Activated CD4-positive, alpha-beta memory T cell treated with anti-CD3 and anti-CD28 coated beads, Interleukin-2, amount 10 ng/mL, durations not matched to agents 7 days and 5 days (primary cell): ENCODE measurements at regions not wholly inside any gene's neighbourhood (a gene's known extent, or its start where the extent isn't known, plus 50 kb on each side); places are given as distances from the start of the nearest gene placed in this dataset.

Source experiments
- CTCF ChIA-PET: fragments of 350-600 bp; sonication (Branson Sonifier 250); formaldehyde crosslinking; loops from one replicate; lab custom pipeline; 2021; ENCODE audit warnings: antibody characterized with exemption, inconsistent platforms; lab: Charles Lee
- POLR2A ChIA-PET: fragments of 350-600 bp; sonication (Branson Sonifier 250); formaldehyde crosslinking; loops from one replicate; lab custom pipeline; 2021; ENCODE audit warnings: antibody characterized with exemption; lab: Charles Lee
- DNase-seq: peaks from one replicate; pipeline ENCODE4 v3.0.0-alpha.2; 2020
- H3K27ac Mint-ChIP-seq: one replicate; pipeline ENCODE4 v1.8.0; 2021; ENCODE audit warnings: mild to moderate bottlenecking, mixed read lengths
- H3K27me3 Mint-ChIP-seq: one replicate; pipeline ENCODE4 v1.8.0; 2021; ENCODE audit warnings: mixed read lengths
- H3K36me3 Mint-ChIP-seq: one replicate; pipeline ENCODE4 v1.8.0; 2021; ENCODE audit warnings: low read depth, mixed read lengths
- H3K4me1 Mint-ChIP-seq: one replicate; pipeline ENCODE4 v1.8.0; 2021; ENCODE audit warnings: mixed read lengths
- H3K4me3 Mint-ChIP-seq: one replicate; pipeline ENCODE4 v1.8.0; 2021; ENCODE audit warnings: mild to moderate bottlenecking, mixed read lengths
- H3K9me3 Mint-ChIP-seq: one replicate; pipeline ENCODE4 v1.8.0; 2021; ENCODE audit warnings: mixed read lengths

DNA sequence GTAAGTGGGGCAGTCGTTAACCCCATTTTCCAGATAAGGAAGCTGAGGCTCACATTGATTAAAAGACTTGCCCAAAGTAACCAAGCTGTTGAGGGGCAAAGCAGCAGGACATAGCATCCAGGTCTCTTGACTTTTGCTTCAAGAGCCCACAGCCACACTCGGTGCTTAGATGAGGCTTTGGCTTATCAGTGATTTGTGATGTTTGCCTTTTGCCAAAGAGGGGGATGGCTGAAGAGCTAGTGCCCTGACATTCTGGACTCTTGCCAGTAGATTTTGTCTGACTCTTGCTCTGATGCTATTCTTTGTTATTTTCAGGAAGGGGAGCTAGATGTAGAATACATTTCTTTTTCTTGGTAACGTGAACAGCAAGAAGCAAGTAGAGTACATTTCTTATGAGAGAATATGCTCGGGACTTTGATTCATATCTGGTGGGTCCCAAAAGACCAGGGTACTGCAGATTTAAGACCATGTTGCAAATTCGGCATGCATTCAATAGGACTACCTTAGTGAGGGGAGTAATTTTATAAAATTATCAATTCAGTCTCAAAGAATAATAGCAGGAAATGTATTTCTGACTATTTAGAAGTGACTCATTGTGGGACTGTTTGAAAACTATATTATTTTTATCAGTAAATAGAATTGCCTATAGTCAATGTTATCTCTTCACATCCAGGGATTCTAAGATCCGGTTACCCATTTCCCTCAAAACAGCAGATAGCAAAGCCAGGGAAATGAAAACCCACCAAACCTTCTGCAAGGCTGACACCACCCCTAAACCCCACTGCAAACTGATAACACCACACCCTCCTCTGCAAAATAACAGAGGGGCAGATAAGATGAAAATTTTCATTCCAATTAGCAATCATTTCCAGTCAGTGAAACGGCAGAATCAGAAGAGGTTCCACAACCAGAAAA is 180.0 kb upstream of the BMPER start:
- no peak overlapping the region for H3K27ac Mint-ChIP-seq
- no peaks in the 10 kb centered on the region for H3K36me3 Mint-ChIP-seq
- peaks cover under 1% of the 10 kb centered on the region for H3K9me3 Mint-ChIP-seq
- POLR2A ChIA-PET, result no interaction called here
- no peak for DNase-seq
- CTCF ChIA-PET, result no interaction called here
- no peak overlapping the region for H3K4me3 Mint-ChIP-seq
- no peaks in the 10 kb centered on the region for H3K4me1 Mint-ChIP-seq
- H3K27me3 Mint-ChIP-seq, result no peaks in the 10 kb centered on the region

DNA sequence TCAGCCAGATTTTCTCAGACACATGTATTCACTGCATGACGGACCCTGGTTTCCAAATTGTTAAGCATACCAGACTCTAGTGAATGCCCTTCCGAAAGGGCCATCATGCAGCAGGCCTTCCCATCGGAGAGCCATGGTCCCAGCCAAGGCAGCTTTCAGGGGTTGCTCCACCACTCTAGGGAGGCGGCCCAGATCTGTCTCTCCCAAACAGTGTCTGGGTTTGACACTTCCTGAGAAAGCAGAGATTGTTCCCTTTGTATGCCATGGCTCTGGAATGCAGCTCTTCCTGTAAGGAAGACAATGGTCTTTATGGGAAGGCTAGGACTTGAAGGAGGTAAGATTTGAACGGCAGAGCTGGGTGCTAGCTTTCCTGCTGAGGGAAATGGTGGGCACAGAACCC is 178.8 kb upstream of the BMPER start:
- no peak overlapping the region for H3K4me3 Mint-ChIP-seq
- H3K27me3 Mint-ChIP-seq, result no peaks in the 10 kb centered on the region
- no peak overlapping the region for H3K27ac Mint-ChIP-seq
- no peaks in the 10 kb centered on the region for H3K9me3 Mint-ChIP-seq
- H3K4me1 Mint-ChIP-seq, result no peaks in the 10 kb centered on the region
- ChIA-PET POLR2A (no interaction called here), CTCF (no interaction called here)
- H3K36me3 Mint-ChIP-seq, result no peaks in the 10 kb centered on the region
- DNase-seq, result no peak

DNA sequence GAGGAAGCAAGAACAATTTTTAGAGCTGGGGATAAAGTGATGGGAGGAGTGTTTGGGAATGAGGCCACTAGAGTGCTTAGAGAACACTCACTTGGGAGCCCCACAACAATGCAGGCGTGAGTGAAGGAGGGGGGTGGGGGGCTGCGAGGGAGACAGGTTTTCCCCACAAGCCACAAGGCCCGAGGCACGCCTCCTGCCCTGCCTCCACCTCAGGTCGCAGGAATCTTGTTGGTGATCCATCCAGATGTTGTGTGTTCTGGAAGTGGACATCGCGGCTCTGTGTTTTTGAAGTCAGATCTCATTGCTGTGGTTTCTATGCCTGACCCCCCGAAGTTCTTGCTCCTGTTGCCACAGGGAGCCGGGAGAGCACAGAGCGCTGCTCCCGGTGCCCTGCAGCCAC is 178.0 kb upstream of the BMPER start:
- DNase-seq, result no peak
- Mint-ChIP-seq H3K27me3 (no peaks in the 10 kb centered on the region), H3K27ac (no peak overlapping the region), H3K36me3 (no peaks in the 10 kb centered on the region), H3K4me3 (no peak overlapping the region), H3K9me3 (no peaks in the 10 kb centered on the region), H3K4me1 (no peaks in the 10 kb centered on the region)
- ChIA-PET CTCF (no interaction called here), POLR2A (no interaction called here)

DNA sequence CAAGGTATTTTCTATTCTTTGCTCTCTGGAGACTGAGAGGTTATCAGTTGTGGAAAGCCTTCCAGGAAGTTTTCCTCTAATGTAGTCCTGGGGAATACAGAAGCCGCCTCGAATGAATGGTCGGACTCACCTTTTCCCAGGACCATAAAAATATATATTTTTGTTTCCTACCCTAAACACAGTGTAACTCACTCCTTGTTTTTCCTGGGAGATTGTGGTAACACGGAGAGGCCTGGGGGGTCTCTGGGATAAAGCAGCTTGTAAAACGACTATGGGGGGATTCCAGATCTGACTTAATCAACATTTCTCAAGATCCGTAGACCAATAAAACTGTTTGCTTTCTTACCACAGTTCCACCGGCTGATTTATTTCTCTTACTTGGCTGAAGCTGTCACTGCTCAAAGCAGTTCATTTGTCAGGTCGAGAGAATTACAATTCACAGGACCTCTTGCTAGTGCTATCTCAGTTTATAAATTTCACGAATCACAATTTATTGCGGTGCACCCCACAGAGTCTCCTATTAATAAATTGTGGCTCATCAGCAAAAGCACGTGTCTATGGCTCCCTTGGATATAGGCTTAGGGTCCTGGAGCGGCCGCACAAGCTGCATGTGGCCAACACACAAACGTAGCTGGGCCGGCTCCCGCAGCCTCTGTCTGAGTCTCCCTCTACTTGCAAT is 176.3 kb upstream of the BMPER start:
- no peak for DNase-seq
- ChIA-PET CTCF (no interaction called here), POLR2A (no interaction called here)
- Mint-ChIP-seq H3K4me1 (no peaks in the 10 kb centered on the region), H3K27ac (no peak overlapping the region), H3K27me3 (no peaks in the 10 kb centered on the region), H3K4me3 (no peak overlapping the region), H3K36me3 (no peaks in the 10 kb centered on the region), H3K9me3 (no peaks in the 10 kb centered on the region)

DNA sequence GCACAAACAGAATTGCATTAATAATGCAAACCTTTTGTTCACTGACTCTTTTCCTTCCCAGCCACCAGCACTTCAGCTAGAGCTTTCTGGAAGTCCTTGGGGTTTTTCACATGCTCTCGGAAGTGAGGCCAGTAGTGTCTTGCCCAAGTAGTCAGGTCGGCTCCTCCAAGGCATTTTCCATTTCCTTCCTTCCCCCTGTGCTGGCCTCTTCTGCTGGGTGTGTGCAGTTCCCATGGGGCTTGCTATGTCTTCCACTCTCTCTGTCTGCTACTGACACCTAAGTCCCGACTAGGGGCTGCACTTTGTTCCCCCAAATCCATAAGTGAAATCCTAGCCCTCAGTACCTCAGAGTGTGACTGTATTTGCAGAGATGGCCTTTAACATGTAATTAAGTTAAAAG is 175.6 kb upstream of the BMPER start:
- DNase-seq, result no peak
- ChIA-PET CTCF (no interaction called here), POLR2A (no interaction called here)
- Mint-ChIP-seq H3K27ac (no peak overlapping the region), H3K4me3 (no peak overlapping the region), H3K36me3 (no peaks in the 10 kb centered on the region), H3K27me3 (no peaks in the 10 kb centered on the region), H3K4me1 (no peaks in the 10 kb centered on the region), H3K9me3 (no peaks in the 10 kb centered on the region)

DNA sequence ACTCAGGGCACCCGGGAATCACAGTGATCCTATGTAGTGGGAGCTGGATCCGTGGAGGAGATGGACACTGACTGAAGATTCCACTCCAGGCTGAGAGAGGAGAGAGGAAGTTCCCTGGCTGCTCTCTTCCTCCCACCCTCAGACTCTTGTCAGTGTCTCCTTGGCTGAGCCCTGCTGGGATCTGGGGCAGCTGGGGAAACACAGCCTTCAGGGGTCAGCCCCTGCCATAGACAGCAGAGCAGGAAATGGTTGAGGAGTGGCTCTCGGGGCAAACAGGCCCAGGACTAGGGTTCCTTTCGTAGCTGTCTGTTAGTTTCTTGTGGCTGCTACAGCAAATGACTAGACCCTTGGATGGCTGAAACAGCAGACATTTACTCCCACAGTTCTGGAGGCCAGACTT is 174.4 kb upstream of the BMPER start:
- Mint-ChIP-seq H3K4me3 (no peak overlapping the region), H3K36me3 (no peaks in the 10 kb centered on the region)
- CTCF ChIA-PET, result no interaction called here

DNA sequence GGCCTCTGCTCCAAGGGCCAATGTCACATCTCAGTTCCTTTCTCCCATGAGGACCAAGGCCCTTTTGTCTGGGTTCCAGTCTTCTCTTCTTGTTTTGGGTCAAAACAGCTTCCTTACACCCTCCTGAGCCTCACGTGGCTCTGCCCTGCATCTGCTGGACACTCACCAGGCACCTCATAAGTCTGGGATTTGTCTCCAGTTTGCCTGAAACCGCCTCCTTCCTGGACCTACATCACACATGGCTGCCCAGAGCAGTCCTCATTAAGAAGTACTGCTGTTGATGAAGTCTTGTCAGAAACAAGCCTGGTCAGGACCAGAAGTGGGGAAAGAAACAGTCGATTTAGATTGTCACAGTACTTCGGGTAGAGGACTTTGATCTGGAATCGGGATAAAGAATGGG is 173.4 kb upstream of the BMPER start:
- CTCF ChIA-PET, result no interaction called here
- DNase-seq, result no peak
- Mint-ChIP-seq H3K27me3 (no peaks in the 10 kb centered on the region), H3K4me1 (no peaks in the 10 kb centered on the region), H3K27ac (no peak overlapping the region), H3K36me3 (no peaks in the 10 kb centered on the region), H3K9me3 (no peaks in the 10 kb centered on the region), H3K4me3 (no peak overlapping the region)
- POLR2A ChIA-PET, result no interaction called here

More for the DNA sequence above, 174.4 kb upstream of the BMPER start:
- Mint-ChIP-seq H3K9me3 (no peaks in the 10 kb centered on the region), H3K4me1 (no peaks in the 10 kb centered on the region), H3K27ac (no peak overlapping the region), H3K27me3 (no peaks in the 10 kb centered on the region)
- POLR2A ChIA-PET, result no interaction called here
- DNase-seq, result no peak

DNA sequence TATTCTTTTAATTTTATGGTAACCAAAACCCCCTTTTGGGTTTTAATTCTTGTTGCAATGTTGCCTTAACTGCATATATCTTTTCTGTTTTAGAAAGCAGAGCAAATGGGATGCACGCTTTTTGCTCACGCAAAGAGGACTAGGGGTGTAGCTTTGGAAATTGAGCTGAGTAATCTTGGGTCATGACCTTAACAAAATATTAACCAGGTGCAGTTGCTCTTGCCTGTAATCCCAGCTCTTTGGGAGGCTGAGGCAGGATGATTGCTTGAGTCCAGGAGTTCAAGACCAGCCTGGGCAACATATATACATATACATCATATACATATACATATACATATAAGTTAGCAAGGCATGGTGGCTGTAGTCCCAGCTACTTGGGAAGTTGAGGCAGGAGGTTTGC is 172.9 kb upstream of the BMPER start:
- H3K36me3 Mint-ChIP-seq, result no peaks in the 10 kb centered on the region
- no peak overlapping the region for H3K27ac Mint-ChIP-seq
- no peaks in the 10 kb centered on the region for H3K9me3 Mint-ChIP-seq
- no peak for DNase-seq
- no peaks in the 10 kb centered on the region for H3K27me3 Mint-ChIP-seq
- no peak overlapping the region for H3K4me3 Mint-ChIP-seq
- H3K4me1 Mint-ChIP-seq, result no peaks in the 10 kb centered on the region
- ChIA-PET CTCF (no interaction called here), POLR2A (no interaction called here)

DNA sequence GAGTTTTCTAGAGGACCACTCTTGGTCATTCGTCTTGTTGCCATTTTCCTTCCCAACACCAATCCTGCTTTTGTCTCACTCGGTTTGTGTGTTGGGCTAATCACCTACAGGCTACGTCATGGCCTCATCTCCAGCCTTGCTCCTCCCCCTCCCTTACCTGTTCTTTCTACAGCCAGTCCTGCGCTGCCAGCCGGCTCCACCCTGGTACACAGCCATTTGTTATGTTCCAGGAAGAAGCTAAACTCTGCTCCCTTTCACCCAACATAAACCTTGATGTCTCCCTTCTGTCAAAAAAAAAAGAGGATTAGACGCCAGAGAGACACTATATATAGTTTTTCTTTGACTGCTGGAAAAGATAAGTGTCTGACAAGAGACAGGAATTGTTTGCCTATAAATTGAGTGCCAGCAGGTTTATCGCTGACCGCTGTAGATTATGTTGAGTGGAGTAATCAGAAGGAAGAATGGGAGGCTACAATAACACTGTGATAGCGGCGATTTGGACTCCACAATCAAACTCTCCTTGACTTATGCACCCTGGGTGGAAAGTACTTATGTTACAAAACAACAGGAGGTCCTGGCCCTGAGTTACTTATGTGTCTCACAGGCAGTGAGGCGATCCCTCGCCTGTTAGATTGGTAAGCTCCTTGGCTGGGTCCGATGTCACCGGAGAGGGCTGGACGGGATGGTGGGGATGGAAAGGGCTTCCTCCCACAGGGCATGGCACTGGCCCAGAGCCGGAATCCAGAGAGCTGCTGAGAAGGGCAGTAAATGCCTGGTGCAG is 171.3 kb upstream of the BMPER start:
- H3K36me3 Mint-ChIP-seq, result no peaks in the 10 kb centered on the region
- H3K27ac Mint-ChIP-seq, result no peak overlapping the region
- H3K27me3 Mint-ChIP-seq, result no peaks in the 10 kb centered on the region
- H3K4me3 Mint-ChIP-seq, result no peak overlapping the region
- ChIA-PET CTCF (no interaction called here), POLR2A (no interaction called here)
- DNase-seq, result no peak
- H3K4me1 Mint-ChIP-seq, result no peaks in the 10 kb centered on the region
- no peaks in the 10 kb centered on the region for H3K9me3 Mint-ChIP-seq

DNA sequence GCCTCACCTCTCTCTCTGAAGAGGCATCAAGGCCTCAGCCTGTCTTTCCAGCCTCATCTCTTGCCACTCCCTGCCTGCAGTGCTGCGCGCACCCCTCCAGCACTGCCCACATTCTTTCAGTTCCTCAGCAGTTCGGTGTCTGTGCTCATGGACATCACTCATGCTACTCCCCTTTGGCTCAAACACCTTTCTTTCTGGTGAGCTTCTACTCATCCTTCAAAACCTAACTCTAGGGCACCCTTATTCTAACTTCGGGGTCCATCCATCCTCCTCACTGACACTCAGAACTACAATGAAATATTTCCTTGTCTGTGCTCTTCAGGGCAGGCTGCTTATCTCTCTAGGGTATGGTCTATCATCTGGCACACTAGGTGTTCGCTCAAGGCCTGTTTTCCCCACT is 169.9 kb upstream of the BMPER start:
- H3K36me3 Mint-ChIP-seq, result no peaks in the 10 kb centered on the region
- H3K27ac Mint-ChIP-seq, result no peak overlapping the region
- H3K4me3 Mint-ChIP-seq, result no peak overlapping the region
- DNase-seq, result no peak
- H3K4me1 Mint-ChIP-seq, result no peaks in the 10 kb centered on the region
- POLR2A ChIA-PET, result no interaction called here
- H3K27me3 Mint-ChIP-seq, result no peaks in the 10 kb centered on the region
- CTCF ChIA-PET, result no interaction called here
- no peaks in the 10 kb centered on the region for H3K9me3 Mint-ChIP-seq

DNA sequence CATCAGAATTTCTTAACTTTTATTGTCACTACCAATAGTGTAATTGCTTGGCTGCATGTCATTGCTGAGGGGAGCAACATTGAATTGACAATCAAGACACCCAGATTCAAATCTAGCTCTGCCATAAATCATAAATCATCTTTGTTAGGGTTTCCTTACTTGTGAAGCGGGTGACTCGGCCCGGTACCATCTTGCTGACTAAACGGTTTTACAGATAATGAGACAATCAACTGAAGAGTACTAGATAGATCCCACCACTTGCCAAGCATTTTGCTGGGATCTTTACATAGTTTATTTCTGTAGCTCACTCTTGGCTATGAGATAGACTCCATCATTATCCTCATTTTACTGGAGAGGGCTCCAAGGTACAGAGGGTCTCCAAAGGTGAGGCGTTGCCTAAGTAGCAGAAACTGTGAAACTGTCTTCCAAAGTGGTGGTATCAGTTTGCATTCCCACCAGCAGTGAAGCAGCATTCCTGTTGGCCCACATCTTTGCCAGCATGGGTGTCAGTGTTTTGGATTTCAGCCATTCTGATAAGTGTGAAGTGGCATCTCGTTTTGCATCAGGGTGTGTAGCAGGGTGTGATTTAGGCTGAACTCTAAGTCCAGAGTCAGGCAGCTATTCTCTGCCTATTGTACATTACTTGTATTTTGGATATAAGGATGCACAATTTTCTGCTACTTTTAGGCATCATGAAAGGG is 168.7 kb upstream of the BMPER start:
- no peaks in the 10 kb centered on the region for H3K4me1 Mint-ChIP-seq
- H3K9me3 Mint-ChIP-seq, result no peaks in the 10 kb centered on the region
- H3K36me3 Mint-ChIP-seq, result no peaks in the 10 kb centered on the region
- H3K27me3 Mint-ChIP-seq, result no peaks in the 10 kb centered on the region
- no peak overlapping the region for H3K4me3 Mint-ChIP-seq
- no peak for DNase-seq
- CTCF ChIA-PET, result no interaction called here
- POLR2A ChIA-PET, result no interaction called here
- no peak overlapping the region for H3K27ac Mint-ChIP-seq

DNA sequence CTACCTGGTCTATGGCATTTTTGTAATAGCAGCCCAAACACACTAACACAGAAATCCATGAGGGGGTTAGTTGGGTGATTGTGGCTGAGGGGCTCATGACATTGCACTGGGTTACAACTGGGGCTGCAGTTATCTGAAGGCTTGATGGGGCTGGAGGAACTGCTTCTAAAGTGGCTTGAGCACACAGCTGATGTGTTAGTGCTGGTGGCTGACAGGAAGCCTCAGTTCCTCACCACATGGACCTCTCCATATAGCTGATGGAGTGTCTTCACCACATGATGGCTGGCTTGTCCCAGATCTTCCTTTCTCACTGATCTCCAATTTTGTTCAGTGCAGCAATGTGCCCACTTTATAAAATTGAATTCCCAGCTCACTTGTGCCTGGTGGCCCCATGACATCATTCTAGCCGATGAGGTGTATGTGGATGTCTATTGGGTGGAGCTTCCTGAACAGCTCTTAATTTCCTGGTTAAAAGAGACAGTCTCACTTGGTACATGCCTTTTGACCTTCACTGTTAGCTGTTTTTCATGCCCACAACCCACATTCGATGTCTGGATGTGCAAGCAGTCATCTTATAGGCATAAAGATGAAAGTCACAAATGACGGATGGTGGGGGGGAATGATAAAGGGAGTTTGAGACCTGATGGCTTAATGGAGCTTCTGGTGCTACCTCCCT is 166.9 kb upstream of the BMPER start:
- ChIA-PET POLR2A (no interaction called here), CTCF (no interaction called here)
- Mint-ChIP-seq H3K27me3 (no peaks in the 10 kb centered on the region), H3K36me3 (no peaks in the 10 kb centered on the region), H3K4me3 (no peak overlapping the region), H3K27ac (no peak overlapping the region), H3K9me3 (no peaks in the 10 kb centered on the region), H3K4me1 (no peaks in the 10 kb centered on the region)
- no peak for DNase-seq
